ENCODE measurements at regions not wholly inside any gene's neighbourhood (a gene's known extent, or its start where the extent isn't known, plus 50 kb on each side); places are given as distances from the start of the nearest gene placed in this dataset.

DNA sequence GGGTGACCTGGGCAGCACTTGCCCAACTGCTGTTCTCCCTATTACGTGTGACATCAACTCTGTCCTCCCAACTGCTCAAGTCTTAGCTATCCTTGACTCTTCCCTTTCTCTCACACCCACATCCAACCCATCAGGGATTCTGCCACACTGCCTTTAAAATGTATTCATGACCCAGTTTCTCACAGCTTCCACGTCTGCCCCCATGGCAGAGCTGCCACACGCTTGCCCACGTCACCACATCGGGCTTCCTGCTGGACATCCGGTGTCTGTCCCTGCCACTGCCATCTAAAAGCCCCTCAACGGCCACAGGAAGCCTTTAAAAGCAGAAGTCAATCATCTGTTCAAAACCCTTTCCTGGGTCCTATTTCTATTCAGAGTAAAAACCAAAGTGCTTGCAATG lies 233.1 kb upstream of the POU3F3 start:
- TF ChIP-seq, protein P1, sequence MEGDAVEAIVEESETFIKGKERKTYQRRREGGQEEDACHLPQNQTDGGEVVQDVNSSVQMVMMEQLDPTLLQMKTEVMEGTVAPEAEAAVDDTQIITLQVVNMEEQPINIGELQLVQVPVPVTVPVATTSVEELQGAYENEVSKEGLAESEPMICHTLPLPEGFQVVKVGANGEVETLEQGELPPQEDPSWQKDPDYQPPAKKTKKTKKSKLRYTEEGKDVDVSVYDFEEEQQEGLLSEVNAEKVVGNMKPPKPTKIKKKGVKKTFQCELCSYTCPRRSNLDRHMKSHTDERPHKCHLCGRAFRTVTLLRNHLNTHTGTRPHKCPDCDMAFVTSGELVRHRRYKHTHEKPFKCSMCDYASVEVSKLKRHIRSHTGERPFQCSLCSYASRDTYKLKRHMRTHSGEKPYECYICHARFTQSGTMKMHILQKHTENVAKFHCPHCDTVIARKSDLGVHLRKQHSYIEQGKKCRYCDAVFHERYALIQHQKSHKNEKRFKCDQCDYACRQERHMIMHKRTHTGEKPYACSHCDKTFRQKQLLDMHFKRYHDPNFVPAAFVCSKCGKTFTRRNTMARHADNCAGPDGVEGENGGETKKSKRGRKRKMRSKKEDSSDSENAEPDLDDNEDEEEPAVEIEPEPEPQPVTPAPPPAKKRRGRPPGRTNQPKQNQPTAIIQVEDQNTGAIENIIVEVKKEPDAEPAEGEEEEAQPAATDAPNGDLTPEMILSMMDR (IDR thresholded peaks at IDR 0.05), result no peak
- TF ChIP-seq POLR2A (IDR thresholded peaks at IDR 0.05), result no peak

All from uterus (tissue), 2 donors.